OCI-LY7 (cell line): ENCODE measurements at regions not wholly inside any gene's neighbourhood (a gene's known extent, or its start where the extent isn't known, plus 50 kb on each side); places are given as distances from the start of the nearest gene placed in this dataset.

Experiments used
- BruUV-seq: library from RNA; stranded (reverse); fragments of 400-500 nt; replicated peaks from 2 replicates; lab custom pipeline; 2021; lab: Mats Ljungman, UMichigan
- CTCF ChIA-PET: fragments of 300-600 bp; sonication (Branson Sonifier 250); formaldehyde crosslinking; loops from one replicate; lab custom pipeline; 2022; ENCODE audit warnings: antibody characterized with exemption; ENCODE audit not compliant: unreplicated experiment; lab: Charles Lee
- POLR2A ChIA-PET: fragments of 300-600 bp; sonication (Branson Sonifier 250); formaldehyde crosslinking; loops from one replicate; lab custom pipeline; 2022; ENCODE audit warnings: antibody characterized with exemption; lab: Charles Lee
- DNase-seq: peaks from one replicate; pipeline ENCODE4 v3.0.0-alpha.2; 2015; ENCODE audit warnings: low spot score
- H2AFZ ChIP-seq: fragments of 200-600 bp; sonication (generic), shearing (Covaris generic); 2 replicates; pipeline ENCODE4 v1.6.1; 2014; ENCODE audit warnings: mild to moderate bottlenecking, antibody characterized with exemption, low read length, moderate library complexity
- H3K27ac ChIP-seq: fragments of 200-600 bp; sonication (generic); 2 replicates; pipeline ENCODE4 v1.5.1; 2014; ENCODE audit warnings: mixed run types, low read depth, mild to moderate bottlenecking, moderate library complexity, low read length, inconsistent platforms; ENCODE audit not compliant: poor library complexity, severe bottlenecking
- H3K36me3 ChIP-seq: fragments of 200-600 bp; sonication (generic); 2 replicates; pipeline ENCODE4 v1.6.1; 2014; ENCODE audit warnings: mild to moderate bottlenecking, antibody characterized with exemption, low read length, moderate library complexity, mixed read lengths; ENCODE audit not compliant: insufficient read depth
- H3K4me1 ChIP-seq: fragments of 200-600 bp; sonication (generic); 2 replicates; pipeline ENCODE4 v1.5.1; 2014; ENCODE audit warnings: mild to moderate bottlenecking, low read length; ENCODE audit not compliant: insufficient read depth, poor library complexity, severe bottlenecking
- H3K4me2 ChIP-seq: fragments of 200-600 bp; sonication (generic); 2 replicates; pipeline ENCODE4 v1.6.1; 2014; ENCODE audit warnings: mild to moderate bottlenecking, low read length
- H3K4me3 ChIP-seq: fragments of 200-600 bp; sonication (generic); 2 replicates; pipeline ENCODE4 v1.5.1; 2014; ENCODE audit warnings: mild to moderate bottlenecking, low read depth, low read length; ENCODE audit not compliant: poor library complexity, severe bottlenecking
- H3K79me2 ChIP-seq: fragments of 200-600 bp; sonication (generic); 2 replicates; pipeline ENCODE4 v1.6.1; 2016; ENCODE audit warnings: low read depth, mild to moderate bottlenecking, low read length, moderate library complexity, mixed read lengths; ENCODE audit not compliant: insufficient read depth
- H3K9me2 ChIP-seq: fragments of 200-600 bp; sonication (generic); 2 replicates; pipeline ENCODE4 v1.6.1; 2016; ENCODE audit warnings: mild to moderate bottlenecking, low read length, mixed read lengths; ENCODE audit not compliant: insufficient read depth
- H3K9me3 ChIP-seq: fragments of 200-600 bp; sonication (generic); 2 replicates; pipeline ENCODE4 v1.6.1; 2014; ENCODE audit warnings: mild to moderate bottlenecking, mixed run types, low read length, mixed read lengths
- H4K20me1 ChIP-seq: fragments of 200-600 bp; sonication (generic); 2 replicates; pipeline ENCODE4 v1.6.1; 2014; ENCODE audit warnings: mild to moderate bottlenecking, antibody characterized with exemption, low read length, moderate library complexity, mixed read lengths; ENCODE audit not compliant: insufficient read depth
- CTCF ChIP-seq: fragments of 200-600 bp; sonication (generic); conservative IDR thresholded peaks from 2 replicates; pipeline ENCODE4 v1.5.1; 2014; ENCODE audit warnings: mild to moderate bottlenecking, antibody characterized with exemption, low read length, moderate library complexity, mixed read lengths
- EZH2phosphoT487 ChIP-seq: fragments of 200-600 bp; sonication (generic); IDR thresholded peaks from 2 replicates; pipeline ENCODE4 v1.6.1; 2018; ENCODE audit warnings: low read depth, borderline replicate concordance, mild to moderate bottlenecking, mixed run types, antibody characterized with exemption, low read length, moderate library complexity, mixed read lengths
- intact Hi-C: fragments of 100-400 bp; cut with micrococcal nuclease; formaldehyde crosslinking; loops from one replicate; pipeline ENCODE4 v1.10.0; 2022; ENCODE audit not compliant: unreplicated experiment

DNA sequence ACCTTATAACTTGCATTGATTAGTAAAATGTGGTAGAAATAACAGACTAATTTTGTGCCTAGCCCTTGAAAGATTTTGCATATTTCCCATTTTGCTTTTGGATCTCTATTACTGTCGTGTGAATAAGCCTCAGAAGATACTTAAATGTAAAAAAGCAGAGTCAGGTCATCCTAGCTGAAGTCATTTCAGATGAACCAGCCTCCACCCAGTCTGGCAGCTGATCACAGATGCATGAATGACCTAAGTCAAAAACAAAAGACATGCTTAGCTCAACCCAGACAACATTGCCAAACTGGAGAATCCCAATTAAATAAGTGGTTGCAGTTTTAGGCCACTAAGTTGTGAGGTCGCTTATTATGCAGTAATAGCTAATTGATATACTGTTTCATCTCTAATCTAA is 349.9 kb downstream of the C12orf50 start:
- CTCF ChIA-PET = no interaction called here
- H3K9me2 ChIP-seq = no peaks in the 10 kb centered on the region
- POLR2A ChIA-PET = no interaction called here
- no peak for DNase-seq
- H3K36me3 ChIP-seq = no peaks in the 10 kb centered on the region
- H3K4me3 ChIP-seq = no peak overlapping the region
- TF ChIP-seq EZH2phosphoT487 (no peak), CTCF (no peak)
- H3K4me2 ChIP-seq = no peak overlapping the region
- intact Hi-C loops = no loop called here
- no peaks in the 10 kb centered on the region for H3K79me2 ChIP-seq
- no TSS peak for BruUV-seq
- H4K20me1 ChIP-seq = no peaks in the 10 kb centered on the region
- H3K27ac ChIP-seq = no peak overlapping the region
- no peak overlapping the region for H2AFZ ChIP-seq
- H3K4me1 ChIP-seq = no peaks in the 10 kb centered on the region
- H3K9me3 ChIP-seq = no peaks in the 10 kb centered on the region

- no peaks in the 10 kb centered on the region for H3K36me3 ChIP-seq
- H3K9me3 ChIP-seq = no peaks in the 10 kb centered on the region
- no peaks in the 10 kb centered on the region for H3K4me1 ChIP-seq
- ChIA-PET CTCF (no interaction called here), POLR2A (no interaction called here)
- BruUV-seq = no TSS peak
- H4K20me1 ChIP-seq = no peaks in the 10 kb centered on the region
- no peak for DNase-seq
- H2AFZ ChIP-seq = no peak overlapping the region
- no peak overlapping the region for H3K27ac ChIP-seq
- H3K9me2 ChIP-seq = no peaks in the 10 kb centered on the region
- H3K79me2 ChIP-seq = no peaks in the 10 kb centered on the region
- no peak overlapping the region for H3K4me2 ChIP-seq
- intact Hi-C loops = no loop called here
- TF ChIP-seq EZH2phosphoT487 (no peak), CTCF (no peak)
- H3K4me3 ChIP-seq = no peak overlapping the region
Observed at GRCh38 chr12:87678453-87678852, 350.7 kb downstream of the C12orf50 start.

DNA sequence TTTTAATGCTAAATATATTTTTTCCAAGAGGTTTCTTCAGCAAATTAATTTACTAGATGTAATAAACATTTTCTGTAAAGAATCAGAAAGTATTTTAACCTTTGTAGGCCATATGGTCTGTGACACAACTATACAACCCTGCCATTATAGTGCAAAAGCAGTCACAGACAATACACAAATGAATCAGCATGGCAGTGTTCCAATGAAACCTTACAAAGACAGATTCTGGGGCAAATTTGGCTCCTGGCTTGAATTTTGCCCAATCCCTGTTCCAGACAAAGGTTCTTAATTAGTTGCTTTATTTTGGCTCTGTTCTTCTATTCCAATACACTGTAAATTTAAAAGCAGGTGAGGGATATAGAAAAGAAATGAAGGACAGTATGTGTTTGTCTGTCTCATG is 352.5 kb downstream of the C12orf50 start:
- ChIA-PET CTCF (no interaction called here), POLR2A (no interaction called here)
- H3K79me2 ChIP-seq = no peaks in the 10 kb centered on the region
- no peak overlapping the region for H2AFZ ChIP-seq
- no peak overlapping the region for H3K4me3 ChIP-seq
- no peaks in the 10 kb centered on the region for H4K20me1 ChIP-seq
- intact Hi-C loops = no loop called here
- H3K4me2 ChIP-seq = no peak overlapping the region
- no peak for DNase-seq
- H3K9me3 ChIP-seq = no peaks in the 10 kb centered on the region
- H3K36me3 ChIP-seq = no peaks in the 10 kb centered on the region
- no peak overlapping the region for H3K27ac ChIP-seq
- BruUV-seq = no TSS peak
- H3K4me1 ChIP-seq = no peaks in the 10 kb centered on the region
- no peak for TF ChIP-seq CTCF
- no peaks in the 10 kb centered on the region for H3K9me2 ChIP-seq
